Embryonic facial prominence (tissue), 1 donor: ENCODE measurements at regions not wholly inside any gene's neighbourhood (a gene's known extent, or its start where the extent isn't known, plus 50 kb on each side); places are given as distances from the start of the nearest gene placed in this dataset.
"Not testable (repeated sequence)": the region's sequence is repeated elsewhere in the genome, so short reads cannot be mapped to it uniquely, and the experiment has no call there.

Experiments
- DNase-seq: peaks from one replicate; pipeline ENCODE4 v3.0.0-alpha.2; 2016; ENCODE audit errors: extremely low spot score

DNA sequence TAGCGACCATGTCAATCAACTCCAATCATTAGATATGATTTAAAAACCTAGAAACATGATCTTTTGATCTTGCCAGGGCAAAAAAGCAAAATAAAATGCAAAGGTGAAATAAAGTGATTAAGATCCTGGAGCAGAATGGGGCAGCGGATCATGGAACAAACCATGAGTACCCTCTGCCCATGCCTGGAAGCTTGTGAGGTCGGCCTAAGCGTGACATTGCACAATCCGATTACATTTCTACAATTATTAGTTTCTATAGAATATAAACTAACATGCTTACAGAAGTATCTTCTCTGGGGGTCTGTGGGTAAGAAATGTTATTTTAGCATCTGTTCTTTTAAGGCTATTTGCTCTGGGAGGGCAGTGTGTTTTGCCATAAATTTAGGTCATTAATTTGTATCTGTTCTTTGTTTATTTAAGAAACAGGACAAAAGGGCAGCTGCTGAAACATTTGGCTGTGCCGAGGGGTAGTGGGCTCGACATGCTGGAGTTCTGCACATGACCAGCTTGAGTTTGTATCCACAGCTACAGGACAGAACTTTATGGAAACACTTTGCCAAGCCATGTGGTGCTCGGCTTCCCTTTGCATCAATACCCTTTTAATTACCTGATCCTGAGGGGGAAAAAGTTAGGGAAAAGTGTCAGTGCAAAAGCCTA lies 55.9 kb downstream of the ZBTB18 start:
- DNase-seq, result no peak

DNA sequence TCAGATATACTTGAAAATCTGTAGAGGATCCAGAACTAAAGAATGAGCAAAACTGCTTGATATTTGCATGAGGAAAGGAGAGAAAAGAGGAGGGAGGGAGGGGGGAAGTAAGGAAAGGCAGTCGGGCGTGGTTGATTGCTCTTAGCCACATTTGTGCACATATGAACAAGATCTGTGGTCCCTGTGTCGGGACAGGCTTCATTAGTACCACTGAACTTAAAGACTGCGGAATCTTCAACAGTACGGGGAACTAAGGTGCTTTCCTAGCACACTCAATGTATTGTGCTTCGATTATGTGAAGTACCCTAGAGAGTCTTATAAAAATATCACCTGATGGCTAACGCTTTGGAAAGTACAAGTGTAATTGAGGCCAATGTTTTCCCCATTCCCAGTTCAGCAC lies 59.9 kb downstream of the ZBTB18 start:
- DNase-seq, result no peak

DNA sequence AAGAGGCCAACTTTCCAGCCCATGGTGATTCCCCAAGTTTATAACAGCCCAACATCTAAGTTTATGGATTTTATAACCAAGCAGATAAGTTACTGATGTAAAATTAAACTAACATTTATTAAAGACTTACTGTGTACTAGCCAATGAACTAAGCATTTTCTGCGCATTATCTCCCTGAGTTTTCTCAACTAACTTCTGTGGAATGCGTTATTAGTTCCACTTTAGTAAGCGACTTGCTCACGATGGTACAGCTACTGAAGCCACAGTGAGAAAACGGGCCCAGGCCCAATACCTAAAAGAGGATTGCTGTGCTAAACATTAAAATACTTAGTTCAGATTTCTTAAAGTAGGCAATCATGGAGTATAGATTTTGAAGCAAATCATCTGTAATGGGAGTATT lies 61.0 kb downstream of the ZBTB18 start:
- no peak for DNase-seq

DNA sequence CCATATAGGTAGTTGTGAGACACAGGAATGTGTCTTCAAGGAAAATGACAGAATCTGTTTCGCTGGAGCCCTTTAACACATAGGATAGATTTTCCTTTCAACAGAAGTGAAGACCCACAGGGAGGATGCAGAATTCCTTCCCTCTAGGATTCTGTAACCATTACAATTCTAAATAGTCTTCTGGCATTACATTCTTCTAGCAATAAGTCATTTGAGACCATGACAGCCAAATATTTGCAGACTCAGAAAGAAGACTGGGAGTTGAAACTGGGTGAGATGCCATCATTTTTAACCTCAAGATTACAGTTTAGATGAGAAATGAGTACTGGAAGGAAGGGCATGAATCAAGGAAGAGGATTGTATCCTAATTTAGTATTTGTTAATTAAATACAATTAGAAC lies 61.6 kb downstream of the ZBTB18 start:
- no peak for DNase-seq

DNA sequence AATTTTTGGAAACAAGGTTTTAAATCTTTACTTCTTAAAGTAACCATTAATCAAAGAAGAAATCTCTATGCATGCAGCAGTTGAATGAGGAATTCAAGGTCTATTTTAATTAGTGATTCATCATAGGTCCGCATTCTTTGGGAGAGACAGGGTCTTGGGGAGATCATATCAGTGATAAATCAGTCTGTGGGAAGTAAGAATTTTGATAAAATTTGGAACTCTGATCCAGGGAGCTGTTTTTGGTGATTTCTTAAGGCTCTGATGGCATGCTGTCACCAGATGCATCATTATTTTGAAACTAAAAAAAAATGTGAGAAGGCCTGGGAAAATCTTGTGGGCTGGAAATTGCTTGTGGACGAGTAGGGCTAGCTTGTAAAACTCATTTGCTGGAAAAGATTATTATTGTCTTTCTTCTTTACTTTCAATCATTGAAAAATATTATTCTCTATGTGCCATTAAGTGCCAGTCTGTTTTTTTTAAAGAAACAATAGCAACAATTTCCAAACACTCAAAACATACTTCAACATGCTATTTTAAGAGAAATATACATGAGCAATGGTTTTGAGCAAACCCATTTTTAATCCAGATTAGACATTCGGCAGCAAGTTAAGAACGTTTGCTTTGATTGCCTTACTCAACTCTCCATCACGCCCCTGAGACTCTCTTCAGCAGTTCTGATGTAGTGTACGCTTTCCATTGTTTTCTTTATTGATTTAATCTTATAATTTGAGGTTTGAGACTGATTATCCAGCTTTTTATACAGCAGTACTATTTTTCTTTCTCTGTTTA lies 62.6 kb downstream of the ZBTB18 start:
- no peak for DNase-seq

DNA sequence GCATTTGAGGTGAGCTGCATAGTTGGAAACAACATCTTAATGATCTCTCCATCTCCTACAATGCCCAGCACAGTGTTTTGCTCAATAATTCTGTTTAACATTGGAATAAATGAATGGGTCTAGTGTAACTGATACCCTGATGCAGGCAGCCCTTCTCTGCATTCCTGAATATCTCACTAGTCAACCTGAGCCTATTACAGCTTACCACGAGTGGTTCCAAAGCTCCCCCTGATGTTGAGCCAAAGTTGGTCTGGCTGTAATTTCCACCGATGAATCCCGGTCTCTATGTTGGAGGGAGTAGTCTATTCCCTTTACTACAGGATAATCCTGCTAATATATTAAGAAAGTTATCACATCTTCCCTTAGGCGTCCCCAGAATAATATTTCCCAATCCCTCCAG lies 63.8 kb downstream of the ZBTB18 start:
- DNase-seq, result no peak

DNA sequence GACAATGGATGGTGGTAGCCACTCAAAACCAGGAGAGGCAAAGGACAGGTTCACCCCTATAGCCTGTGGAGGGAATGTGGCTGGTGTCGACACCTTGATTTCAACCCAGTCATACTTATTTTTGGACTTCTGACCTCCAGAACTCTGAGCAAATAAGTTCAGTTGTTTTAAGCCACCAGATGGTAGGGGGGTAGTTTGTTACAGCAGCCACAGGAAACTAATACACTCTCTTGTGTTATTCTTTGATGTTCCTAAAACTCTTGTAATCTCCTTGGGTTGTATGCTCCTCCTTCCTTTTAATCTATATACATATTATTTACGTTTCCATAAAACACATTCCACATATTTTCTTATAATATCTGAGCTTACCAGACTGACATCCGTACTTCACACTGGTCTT lies 65.9 kb downstream of the ZBTB18 start:
- DNase-seq, result no peak

DNA sequence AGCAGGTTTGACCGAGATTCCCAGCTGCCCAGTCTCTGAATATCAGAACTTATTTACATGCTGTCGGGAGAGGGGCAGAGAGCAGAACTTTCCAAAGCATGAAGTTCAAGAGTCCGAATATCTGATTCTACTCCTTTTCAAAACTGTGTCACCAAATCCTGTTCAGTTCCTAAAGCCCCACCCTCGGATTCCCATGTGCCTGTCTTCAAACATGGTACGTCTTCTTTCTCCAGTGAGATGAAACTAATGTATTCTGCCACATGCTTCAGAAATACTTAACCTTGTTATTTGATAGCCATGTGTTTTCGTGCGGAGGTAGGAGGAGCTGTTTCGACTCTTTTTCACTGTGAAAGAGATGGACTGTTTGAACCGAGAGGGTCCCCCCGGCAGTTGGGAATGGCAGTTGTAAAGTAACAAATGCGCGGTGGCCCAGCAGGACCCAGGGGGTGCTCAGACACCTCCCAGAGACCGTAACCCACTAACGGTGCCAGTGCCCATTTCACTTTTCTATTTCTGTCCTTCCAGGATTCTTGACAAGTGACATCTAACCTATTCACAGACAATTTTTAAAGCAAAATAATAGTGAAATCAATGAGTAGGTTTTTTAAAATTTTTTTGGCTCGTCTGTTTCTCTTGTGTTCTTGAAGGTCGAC lies 67.2 kb downstream of the ZBTB18 start:
- no peak for DNase-seq

DNA sequence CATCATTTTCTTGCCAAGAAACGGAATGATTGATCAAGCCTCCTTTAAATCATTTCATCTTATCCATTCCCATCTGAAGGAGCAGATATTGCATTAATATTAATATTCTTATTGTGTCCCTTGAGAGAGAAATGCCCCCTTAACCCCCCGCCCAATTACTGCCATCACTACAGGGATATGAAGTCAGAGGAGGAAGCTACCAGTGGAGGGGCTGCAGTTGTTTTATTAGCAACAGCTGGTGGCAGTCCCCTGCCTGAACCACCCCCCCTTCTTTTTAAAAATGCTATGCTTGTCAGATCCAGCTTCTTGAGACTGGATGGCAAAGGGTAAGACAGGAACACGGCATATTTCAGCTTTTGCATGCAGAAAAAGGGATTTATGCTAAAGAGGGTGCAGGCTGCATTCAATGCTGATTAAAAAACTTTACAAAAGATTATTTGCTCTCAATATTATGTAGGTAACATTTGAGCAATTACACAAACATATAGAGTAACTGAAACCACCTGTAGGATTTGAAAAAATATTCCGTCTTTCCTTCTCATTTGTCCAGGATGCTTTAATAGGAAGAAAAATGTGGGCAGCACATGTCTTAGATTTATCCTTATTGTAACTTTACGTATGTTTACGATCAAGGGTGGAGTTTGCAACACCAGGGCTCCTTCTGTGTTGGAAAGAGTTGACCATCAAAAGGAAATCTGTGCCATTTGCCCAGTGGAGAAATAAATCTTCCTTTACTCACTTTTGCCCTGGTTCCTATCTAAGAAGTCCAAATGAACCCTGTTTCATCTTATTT lies 77.7 kb downstream of the ZBTB18 start:
- DNase-seq, result peak; percentile 22

DNA sequence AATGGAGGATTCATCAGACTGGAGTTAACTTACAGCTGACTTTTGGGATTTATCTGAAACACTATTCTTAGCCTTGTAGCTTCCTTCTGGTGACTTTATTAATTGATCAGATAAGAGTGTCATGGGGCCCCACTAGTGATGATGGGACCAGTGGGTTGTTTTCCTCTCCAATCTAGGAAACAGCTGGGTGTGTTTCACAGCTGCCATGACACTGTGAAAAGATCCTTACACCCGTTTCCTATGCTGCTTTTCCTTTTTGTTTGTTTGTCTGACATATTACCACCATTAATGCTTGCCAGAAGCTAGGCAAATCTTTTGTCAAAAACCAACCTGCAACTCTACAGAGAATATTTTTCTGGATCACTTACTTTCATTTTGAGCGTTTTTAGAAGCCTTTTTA lies 86.2 kb downstream of the ZBTB18 start:
- no peak for DNase-seq

DNA sequence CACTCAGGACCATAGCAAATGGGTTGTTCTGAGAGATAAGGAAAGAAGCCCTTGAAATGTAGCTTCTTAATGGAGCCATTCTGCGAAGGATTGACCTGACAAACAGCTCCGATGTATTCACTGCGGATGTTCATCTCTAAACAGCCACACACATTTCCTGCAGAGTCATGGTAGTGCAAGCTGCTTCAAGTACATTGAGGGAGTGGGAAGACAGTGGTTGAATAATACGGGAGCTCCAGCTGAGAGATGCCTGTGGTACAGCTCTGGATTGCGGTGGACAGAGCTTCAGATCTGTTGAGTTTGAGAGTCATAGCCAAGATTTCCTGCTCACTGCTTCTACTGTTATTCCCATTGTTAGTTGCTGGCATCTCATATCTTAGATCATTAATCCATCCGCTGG lies 86.6 kb downstream of the ZBTB18 start:
- no peak for DNase-seq

DNA sequence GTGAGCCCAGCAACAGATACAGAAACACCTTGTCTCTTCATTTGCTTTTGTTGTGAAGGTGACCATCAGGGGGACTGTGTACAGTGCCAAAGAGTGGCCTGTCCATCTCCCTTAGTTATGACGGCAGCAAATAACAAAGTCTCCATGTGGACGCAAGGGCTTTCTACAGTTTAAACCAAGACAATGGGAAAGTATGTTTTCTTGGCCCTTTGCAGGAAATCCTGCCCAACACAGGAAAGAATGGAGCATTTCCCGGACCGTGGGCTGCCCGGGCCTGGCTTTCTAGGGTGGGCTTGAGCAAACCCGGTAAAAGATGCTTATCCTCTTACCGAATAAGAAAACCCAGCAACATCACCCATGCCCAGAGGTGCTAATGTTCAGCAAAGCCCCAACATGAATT lies 87.3 kb downstream of the ZBTB18 start:
- DNase-seq, result no peak

DNA sequence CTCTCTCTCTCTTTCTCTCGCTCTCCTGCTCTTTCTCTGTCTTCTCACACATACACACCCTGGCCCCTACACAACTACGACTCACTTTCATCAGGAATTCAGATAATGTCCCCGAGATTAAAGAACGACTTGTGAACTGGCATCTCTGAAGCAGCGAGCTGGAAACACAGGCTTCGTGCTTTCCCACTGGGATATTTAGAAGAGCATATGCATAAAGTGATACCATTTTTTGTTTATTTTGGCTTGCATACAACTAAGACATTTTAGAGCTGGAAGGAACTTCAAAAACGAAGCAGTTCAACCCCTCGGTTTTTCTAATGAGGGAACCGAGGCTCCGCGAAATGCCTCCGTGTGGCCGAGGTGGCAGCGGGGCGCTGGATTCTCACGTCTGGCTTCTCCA lies 88.6 kb downstream of the ZBTB18 start:
- no peak for DNase-seq

DNA sequence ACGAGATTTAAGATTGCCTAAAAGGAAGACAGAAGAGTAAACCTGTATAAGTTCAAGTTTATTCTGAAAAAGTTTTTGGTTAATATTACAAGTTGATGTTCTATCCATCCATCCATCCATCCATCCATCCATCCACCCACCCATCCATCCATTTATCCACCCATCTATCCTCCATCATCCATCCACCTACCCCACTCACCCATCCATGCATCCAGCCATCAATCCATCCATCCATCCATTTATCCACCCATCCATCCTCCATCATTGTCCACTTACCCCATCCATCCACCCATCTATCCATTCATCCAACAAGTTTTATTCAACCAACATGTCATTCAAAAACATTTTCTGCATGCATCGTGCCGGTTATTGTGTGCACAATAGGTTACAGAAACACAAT lies 89.3 kb downstream of the ZBTB18 start:
- no peak for DNase-seq

DNA sequence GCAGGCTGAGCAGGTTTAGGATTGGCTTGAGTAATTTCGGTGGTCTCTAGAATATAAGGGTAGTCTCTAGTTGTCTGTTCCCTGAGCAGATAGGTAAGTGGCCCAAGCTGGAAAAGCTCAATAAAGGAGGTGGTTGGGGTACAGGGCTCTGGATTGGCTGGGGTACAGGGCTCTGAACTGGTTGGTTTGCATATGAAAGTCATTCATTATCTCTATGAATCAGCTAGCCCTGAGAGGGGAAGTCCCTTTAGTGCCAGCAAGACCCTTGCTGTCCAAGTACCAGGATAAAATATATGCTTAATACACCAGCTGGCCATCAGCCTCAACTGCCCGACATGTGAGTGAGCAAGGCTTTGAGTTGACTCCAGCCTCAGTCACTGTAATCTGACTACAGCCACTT lies 93.0 kb downstream of the ZBTB18 start:
- DNase-seq, result no peak

DNA sequence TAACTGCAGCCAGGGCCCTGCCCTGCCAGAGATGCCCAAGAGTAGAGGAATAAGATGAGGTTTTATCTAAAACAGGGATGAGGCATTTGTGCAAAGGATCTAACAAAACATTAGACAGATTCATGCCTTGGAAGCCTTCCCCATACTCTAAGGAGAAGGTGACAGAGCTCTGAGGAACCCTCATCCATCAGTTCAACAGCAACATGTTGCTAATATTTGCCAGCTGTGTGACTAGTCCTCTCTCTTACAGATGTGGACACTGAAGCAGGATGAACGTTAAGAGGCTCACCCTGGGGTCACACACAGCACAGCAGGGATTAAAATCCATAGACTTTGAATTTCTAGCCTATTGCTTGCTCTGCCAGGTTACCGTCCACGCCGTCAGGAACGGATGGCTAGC lies 99.0 kb downstream of the ZBTB18 start:
- no peak for DNase-seq

DNA sequence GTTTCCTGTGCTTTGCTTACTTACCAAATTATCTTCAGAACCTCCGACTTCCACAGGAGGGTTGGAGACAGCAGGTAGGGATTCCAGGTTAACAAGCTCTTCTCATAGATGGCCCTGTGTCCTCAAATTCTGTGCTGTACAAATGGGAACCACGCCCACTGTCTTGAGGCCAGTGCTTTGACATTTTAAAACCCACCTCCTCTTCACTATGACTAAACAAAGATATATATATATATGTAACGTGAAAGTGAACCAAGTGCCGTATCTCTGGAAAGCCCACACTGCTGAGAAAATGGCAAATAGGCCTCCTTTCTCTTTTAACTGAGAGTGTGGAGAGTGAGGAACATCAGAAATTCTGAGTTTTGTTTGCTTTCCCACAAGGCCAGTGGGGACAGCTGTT lies 99.6 kb downstream of the ZBTB18 start:
- no peak for DNase-seq

DNA sequence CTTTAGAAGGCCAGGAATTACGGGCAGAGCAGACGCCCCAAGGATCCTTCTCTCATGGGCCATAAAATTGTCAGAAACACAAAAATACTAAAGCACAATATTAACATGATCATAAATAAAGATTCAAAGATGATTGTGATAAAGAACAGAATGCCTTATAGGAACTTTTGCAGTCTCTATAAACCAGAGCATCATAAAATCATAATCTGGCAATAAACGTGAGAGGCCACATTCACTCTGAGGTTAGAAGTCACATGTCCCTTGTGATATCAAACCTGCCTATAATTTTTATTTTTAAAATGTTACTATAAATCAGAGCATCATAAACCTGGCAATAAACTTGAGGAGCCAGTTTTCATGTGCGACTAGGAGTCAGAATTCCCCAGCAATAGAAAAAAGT lies 100.5 kb downstream of the ZBTB18 start:
- no peak for DNase-seq

DNA sequence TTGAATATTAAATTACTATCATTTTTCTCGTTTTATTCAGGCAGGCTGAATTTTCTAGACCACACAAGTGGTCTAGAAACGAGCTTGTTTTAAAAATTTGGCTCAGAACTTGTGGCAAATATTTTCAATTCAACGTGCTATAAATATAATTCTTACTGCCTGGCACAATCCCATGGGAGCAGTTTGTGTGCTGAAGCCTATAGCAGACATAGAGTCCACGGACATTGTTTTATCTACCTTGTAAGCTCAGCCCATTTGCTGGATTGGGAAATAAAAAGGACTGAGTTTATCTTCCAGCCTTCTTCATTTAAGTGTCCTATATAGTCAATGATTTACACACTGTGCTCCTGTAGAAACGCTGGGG lies 103.4 kb downstream of the ZBTB18 start:
- DNase-seq, result no peak

DNA sequence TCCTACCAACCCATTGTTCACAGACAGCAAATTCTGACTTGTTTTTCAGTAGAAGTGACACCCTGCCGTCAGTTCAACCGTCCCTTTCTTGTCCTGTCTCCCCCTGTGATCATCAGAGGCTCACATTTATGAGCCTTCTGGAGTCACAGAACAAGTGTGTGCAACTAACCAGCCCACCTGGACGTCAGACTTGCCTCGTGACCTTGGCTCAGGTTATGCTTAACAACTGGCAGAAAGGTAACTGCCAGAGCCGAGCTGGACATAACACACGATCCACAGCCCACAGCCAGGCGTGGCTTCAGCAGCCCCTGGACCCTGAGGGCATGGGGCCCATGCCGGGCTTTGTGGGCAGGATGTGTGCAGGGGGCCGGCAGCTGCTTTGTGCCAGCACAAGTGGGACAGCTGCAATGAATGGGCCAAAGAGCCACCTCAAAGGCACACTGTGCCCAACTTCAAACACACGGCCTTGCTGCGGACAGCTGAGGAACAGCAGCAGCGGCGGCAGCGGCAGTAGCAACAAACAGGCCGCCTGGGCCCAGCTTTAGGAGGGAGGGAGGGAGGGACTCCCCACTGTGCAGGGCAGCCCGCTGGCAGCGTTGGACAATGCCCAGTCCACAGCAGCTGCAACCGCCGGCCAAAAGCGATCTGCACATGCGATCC lies 103.9 kb downstream of the ZBTB18 start:
- no peak for DNase-seq

DNA sequence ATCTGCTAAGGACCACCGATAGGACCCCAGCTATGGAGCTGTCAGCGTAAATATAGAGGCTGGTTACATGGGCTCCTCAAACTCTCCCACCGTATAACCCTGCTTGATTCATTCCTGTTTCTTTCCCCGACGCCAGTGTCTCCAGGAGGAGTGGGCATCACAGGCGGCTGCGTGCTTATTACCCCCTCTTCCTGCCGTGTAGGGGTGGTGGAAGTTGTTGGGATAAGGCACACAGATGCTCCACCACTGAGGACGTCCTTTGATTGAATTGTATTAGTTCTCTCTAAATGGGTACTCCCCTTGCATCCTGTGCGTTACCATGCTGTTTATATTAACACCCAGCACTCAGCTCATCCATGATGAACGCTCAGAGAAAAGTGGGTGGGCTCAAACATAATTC lies 104.6 kb downstream of the ZBTB18 start:
- no peak for DNase-seq

DNA sequence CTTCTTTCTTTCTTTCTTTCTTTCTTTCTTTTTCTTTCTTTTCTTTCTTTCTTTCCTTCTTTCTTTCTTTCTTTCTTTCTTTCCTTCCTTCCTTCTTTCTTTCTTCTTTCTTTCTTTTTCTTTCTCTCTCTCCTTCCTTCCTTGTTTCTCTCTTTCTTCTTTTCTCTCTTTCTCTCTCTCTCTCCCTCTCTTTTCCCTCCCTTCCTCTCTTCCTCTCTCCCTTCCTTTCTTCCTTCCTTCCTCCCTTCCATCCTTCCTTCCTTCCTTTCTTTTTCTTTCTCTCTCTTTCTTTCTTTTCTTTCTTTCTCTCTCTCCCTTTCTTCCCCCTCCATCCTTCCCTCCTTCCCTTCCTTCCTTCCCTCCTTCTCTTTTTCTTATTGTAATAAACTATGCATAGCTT lies 105.5 kb downstream of the ZBTB18 start:
- not testable (repeated sequence) for DNase-seq
